Amniotic epithelial cell (primary cell): ENCODE measurements at regions not wholly inside any gene's neighbourhood (a gene's known extent, or its start where the extent isn't known, plus 50 kb on each side); places are given as distances from the start of the nearest gene placed in this dataset.
A peak's percentile ranks its signal among the peaks of the same experiment; 100 is the strongest.

Experiments
- DNase-seq: peaks from one replicate; pipeline ENCODE4 v3.0.0-alpha.2; 2010; ENCODE audit warnings: low read depth

DNA sequence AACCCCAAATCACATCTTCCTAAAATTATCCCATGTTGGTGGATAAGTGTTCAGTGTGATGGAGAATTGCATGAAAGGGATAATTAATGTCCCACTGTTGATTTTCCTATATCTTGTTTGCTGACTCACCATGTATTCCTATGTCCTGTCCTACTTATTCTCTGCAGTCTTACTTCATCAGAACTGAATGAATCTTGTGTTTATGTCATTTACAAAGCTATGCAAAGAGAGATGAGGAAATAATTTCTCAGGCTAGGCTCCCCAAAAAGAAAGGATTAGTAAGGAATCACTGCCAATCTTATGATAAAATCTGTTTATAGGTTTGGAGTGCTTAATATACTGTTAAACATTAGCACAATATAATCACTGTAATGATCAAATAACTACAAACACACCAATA lies 360.8 kb downstream of the CRPPA start:
- DNase-seq: peak; percentile 70

GRCh38 chr7:16055263-16055976 lies 365.9 kb downstream of the CRPPA start:
- no peak for DNase-seq

DNA sequence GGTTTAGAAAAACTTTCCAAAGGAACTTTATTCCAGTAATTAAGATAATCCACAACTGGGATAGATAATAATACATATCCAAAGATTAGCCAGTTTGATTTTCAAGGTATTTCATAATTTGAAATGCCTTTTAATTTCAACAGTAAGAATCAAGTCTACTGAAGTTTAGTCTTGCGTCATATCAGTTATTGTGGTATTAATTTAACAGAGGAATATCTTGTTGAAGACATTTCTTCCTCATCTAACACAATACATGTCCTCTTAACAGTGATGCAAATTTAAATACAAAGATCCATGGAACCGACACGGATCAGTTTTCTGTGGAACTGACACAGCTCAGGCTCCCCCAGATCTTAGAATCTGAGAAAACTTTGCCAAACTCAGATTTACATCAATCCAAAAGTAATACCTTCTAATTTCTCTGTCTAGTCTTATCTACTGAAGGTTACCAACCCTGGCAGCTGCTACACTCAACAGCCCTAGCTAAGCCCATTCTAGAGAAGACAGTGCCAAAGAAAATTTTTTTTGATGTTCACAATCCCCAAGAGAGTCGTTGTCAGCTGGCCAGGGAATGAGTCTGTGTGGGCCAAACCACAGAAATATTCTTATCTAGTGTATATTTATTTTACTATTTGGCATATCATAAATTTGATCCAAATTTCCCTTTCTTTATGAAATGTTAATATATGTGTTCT lies 365.2 kb upstream of the MEOX2 start:
- DNase-seq: peak; percentile 78

DNA sequence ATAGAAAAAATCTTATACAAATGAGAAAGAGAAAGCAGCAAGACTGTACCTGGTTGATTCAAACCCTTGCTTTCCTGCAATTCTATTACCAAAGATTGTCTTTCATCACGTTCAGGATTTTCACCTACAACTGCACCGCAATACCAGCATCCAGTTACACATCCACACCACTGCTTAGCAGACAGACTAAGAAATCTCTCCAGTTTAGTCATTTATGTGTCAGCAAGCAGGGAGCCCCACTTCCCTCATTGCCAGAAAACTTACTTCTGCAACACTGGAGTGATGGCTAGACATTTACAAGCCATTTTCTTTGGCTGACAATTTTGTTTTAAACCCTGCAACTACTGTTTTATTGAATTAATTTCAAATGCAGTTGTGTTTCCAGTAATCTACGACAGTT lies 359.6 kb upstream of the MEOX2 start:
- peak; percentile 40 for DNase-seq

- DNase-seq: no peak
Observed at GRCh38 chr7:16045296-16045695, 358.8 kb upstream of the MEOX2 start.

- no peak for DNase-seq
Observed at GRCh38 chr7:16044645-16045044, 358.2 kb upstream of the MEOX2 start.

DNA sequence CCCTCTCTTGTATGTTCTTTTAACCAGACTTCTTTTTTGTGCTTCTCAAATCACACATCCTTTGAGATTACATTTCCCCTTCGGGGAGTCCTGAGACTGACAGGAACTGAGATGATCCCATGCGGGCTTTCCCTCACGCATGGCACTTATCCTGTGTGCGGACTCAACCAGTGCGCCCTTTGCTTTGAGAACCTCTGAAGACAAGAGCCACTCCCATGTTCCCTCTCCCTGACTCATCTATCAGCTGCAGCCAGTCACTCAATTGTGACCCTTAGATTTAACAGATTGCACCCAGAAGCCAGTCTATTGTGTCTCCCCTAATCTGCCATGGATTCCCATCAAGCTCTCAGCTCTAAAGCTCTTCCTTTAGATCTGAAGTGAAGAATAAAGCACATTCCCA lies 353.9 kb upstream of the MEOX2 start:
- DNase-seq: no peak

DNA sequence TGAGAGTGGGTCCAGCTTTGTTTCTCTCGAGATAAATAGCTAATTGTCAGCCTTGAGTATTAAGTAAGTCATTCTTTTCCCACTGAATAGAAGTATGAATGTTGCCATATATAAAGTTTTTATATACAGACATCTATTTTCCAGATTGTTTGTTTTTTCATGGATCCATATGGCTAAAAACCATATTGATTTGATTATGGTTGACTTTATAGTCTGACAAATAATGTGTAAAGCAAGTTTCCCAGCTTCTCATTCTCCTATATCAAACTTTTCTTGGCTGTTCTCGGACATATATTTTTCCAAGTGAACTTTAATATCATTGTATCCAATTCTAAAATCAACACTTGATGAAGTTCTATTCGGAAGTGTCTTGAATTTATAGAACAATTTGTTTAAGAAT lies 352.4 kb upstream of the MEOX2 start:
- no peak for DNase-seq

DNA sequence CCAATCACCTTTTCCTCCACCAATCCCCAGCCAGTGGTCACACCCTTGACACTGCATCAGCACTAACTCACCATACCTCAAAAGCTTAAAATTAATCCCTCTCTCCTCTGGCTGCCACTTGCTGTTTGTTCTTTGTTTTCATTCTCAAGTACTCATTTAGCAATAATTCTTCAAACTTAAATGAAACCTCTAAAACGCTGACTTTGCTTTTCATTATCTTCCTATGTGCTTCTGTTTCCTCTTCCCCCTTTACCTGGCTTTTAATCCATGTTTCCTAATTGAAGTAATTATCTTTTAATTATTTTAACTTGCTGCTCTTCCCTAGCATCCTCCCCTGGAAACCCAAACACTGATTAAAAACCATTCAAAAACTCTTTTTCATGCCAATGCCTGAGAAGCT lies 348.9 kb upstream of the MEOX2 start:
- no peak for DNase-seq

GRCh38 chr7:16034866-16035265 lies 348.4 kb upstream of the MEOX2 start:
- DNase-seq: no peak

- DNase-seq: peak; percentile 50
Observed at GRCh38 chr7:16034353-16034752, 347.9 kb upstream of the MEOX2 start.

DNA sequence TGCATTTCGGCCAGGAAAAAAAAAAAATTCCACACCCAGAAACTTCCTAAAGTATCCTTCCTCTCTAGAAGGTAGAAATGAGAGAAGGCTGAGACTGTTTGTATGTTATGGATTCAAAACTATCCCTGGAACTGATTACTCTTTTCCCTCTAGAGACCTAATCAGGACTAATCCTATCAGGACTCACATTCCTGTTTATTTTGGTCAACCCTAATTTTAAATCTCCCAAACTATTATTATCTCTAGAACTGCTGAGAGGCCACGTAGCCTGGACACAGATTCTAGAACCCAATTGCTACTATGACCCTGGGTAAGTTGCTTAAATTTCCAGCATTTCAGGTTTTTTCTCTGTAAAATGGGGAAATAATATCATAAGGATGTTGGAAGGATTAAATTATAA lies 346.8 kb upstream of the MEOX2 start:
- no peak for DNase-seq

GRCh38 chr7:16028636-16029035 lies 342.2 kb upstream of the MEOX2 start:
- DNase-seq: no peak

DNA sequence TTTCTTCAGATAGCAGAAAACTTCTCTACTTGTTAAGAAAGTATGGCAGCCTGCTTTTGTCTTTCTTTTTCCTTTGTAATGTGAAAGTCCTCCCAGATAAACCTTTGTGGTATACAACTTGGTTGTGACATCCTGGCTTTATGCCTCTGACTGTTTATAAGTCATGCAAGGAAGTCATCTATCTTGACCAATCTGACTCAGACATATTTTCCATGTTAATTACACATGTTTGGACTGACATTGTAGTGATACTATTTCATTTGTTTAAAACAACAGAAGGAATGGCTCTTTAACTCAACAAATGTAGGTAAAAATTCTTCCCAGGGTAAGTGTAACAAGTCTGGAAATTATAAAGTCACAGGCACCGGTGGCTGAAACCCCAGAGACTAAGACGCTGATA lies 341.6 kb upstream of the MEOX2 start:
- peak; percentile 95 for DNase-seq

- DNase-seq: no peak
Observed at GRCh38 chr7:16027396-16027795, 340.9 kb upstream of the MEOX2 start.

- DNase-seq: peak; percentile 69
Observed at GRCh38 chr7:16026253-16027020, 340.0 kb upstream of the MEOX2 start.

DNA sequence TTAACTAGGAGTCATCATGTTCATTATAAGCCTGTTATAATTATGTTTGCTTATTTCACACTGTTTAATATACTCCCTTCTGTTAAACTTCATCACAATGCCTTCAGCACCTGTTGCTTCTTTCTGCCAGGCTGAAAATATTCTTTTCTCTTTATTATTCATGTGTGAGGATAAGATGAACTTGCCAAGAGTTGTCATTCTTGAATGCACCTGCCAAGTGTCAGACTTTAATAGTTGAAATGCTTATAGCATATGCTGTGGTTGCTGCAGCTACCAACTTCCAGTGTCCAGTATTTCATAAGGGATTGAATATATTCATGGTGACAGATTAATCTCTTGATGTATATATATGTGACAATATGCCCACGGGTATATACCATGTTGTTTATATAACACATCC lies 339.2 kb upstream of the MEOX2 start:
- no peak for DNase-seq

DNA sequence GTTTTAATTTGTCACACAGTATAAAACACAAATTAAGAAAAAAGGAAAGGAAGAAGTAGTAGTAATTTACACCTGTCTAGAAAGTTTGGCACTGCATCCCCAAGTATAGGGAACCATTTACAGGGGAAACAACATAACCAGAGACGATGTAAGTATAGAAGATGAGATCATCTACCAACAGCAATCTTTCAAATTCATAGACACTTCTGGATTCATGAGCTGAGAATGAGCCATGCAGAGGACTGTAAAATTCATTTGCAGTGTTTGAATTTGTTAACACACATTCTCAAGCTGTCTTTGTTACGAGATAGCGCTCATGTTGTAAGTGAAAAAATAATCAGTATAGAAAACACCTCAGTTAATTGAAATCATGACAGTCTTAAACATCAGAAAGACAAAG lies 337.0 kb upstream of the MEOX2 start:
- no peak for DNase-seq

- no peak for DNase-seq
Observed at GRCh38 chr7:16023046-16023445, 336.6 kb upstream of the MEOX2 start.

GRCh38 chr7:16021851-16022250 lies 335.4 kb upstream of the MEOX2 start:
- DNase-seq: no peak

DNA sequence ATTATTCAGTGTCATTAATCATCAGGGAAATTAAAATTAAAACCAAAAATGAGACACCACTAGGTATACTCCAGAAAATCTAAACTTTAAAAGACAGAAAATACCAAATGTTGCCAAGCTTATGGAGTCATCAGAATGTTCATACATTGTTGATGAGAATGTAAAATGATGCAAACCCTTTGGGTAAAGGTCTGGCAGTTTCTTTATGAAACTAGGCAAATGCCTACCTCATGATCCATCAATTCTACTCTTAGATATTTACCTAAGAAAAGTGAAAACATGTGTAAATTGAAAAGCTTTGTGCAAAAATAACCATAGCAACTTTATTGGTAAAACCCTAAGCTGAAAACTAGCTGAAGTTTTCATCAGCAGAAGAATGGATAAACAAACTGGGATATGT lies 329.5 kb upstream of the MEOX2 start:
- no peak for DNase-seq

DNA sequence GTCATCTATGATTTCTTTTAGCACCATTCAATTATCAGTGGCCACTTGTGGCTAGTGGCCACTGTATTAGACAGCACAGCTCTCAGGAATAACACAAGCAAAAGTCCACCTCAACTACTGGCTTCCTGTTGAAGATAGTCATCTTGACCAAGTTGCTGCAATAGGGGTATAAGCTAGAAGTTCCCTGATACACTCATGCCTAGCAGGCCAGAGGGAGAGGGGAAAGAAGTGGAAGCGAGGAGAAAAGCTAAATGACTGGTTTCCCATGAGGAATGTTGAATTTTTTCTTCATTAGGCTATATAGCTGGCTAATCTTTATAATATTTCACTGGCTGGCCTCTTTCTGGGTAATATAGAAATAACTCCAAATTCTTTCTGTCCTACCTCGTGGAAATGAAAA lies 327.5 kb upstream of the MEOX2 start:
- no peak for DNase-seq

DNA sequence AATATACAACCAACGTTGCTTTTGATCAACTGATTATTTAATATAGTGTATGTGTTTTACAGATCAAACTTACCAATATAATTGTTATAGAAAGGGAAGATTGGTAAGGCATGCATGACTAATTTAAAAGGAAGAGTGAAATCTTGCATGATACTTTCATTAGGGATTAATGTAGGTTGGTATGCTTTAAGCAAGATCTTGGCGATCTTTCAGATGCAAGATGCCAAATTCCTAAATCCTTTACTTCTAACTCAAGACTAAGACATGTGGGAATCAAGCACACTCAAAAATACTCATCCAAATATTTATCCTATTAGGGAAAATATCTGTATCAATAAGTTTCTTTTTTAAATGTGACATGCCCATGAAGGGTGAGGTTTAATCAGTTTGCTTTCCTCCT lies 321.4 kb upstream of the MEOX2 start:
- no peak for DNase-seq
